RPMI7951 (cell line): ENCODE measurements at regions not wholly inside any gene's neighbourhood (a gene's known extent, or its start where the extent isn't known, plus 50 kb on each side); places are given as distances from the start of the nearest gene placed in this dataset.
"Not testable (repeated sequence)": the region's sequence is repeated elsewhere in the genome, so short reads cannot be mapped to it uniquely, and the experiment has no call there.

ENCODE experiments used
- DNase-seq: peaks from one replicate; pipeline ENCODE4 v3.0.0-alpha.2; 2012; ENCODE audit warnings: low read depth

- DNase-seq = no peak
These were observed 239.1 kb upstream of the DIO3 start for GRCh38 chr14:101322223-101322622.

GRCh38 chr14:101323111-101323510, 238.2 kb upstream of the DIO3 start:
- no peak for DNase-seq

- not testable (repeated sequence) for DNase-seq
These were observed 237.6 kb upstream of the DIO3 start for GRCh38 chr14:101323614-101324235.

- no peak for DNase-seq
These were observed 236.0 kb upstream of the DIO3 start for GRCh38 chr14:101325319-101325718.

- DNase-seq = no peak
These were observed 232.8 kb upstream of the DIO3 start for GRCh38 chr14:101328412-101329028.

- no peak for DNase-seq
These were observed 230.7 kb upstream of the DIO3 start for GRCh38 chr14:101330416-101331140.

- no peak for DNase-seq
These were observed 230.2 kb upstream of the DIO3 start for GRCh38 chr14:101331141-101331525.

GRCh38 chr14:101331661-101332169, 229.6 kb upstream of the DIO3 start:
- DNase-seq = no peak

- no peak for DNase-seq
These were observed 229.0 kb upstream of the DIO3 start for GRCh38 chr14:101332281-101332680.

GRCh38 chr14:101333335-101334280, 227.7 kb upstream of the DIO3 start:
- DNase-seq = no peak

GRCh38 chr14:101334656-101335055, 226.6 kb upstream of the DIO3 start:
- no peak for DNase-seq

GRCh38 chr14:101335061-101335661, 226.1 kb upstream of the DIO3 start:
- no peak for DNase-seq

- no peak for DNase-seq
These were observed 225.1 kb upstream of the DIO3 start for GRCh38 chr14:101336183-101336582.

GRCh38 chr14:101337053-101337452, 224.2 kb upstream of the DIO3 start:
- no peak for DNase-seq

- DNase-seq = no peak
These were observed 220.7 kb upstream of the DIO3 start for GRCh38 chr14:101340556-101340955.

GRCh38 chr14:101347893-101348777, 213.2 kb upstream of the DIO3 start:
- DNase-seq = no peak

GRCh38 chr14:101349108-101349507, 212.2 kb upstream of the DIO3 start:
- no peak for DNase-seq

GRCh38 chr14:101350021-101350420, 211.3 kb upstream of the DIO3 start:
- DNase-seq = no peak

GRCh38 chr14:101350691-101351090, 210.6 kb upstream of the DIO3 start:
- DNase-seq = no peak

GRCh38 chr14:101351146-101351545, 210.1 kb upstream of the DIO3 start:
- no peak for DNase-seq
